HG02623 (cell line): ENCODE measurements at regions not wholly inside any gene's neighbourhood (a gene's known extent, or its start where the extent isn't known, plus 50 kb on each side); places are given as distances from the start of the nearest gene placed in this dataset.
"Not testable (repeated sequence)": the region's sequence is repeated elsewhere in the genome, so short reads cannot be mapped to it uniquely, and the experiment has no call there.

Experiments used
- ATAC-seq: cut with Tn5 transposase; IDR thresholded peaks from one replicate; pipeline ENCODE4 v1.9.1; 2021; ENCODE audit warnings: moderate library complexity; ENCODE audit not compliant: unreplicated experiment

DNA sequence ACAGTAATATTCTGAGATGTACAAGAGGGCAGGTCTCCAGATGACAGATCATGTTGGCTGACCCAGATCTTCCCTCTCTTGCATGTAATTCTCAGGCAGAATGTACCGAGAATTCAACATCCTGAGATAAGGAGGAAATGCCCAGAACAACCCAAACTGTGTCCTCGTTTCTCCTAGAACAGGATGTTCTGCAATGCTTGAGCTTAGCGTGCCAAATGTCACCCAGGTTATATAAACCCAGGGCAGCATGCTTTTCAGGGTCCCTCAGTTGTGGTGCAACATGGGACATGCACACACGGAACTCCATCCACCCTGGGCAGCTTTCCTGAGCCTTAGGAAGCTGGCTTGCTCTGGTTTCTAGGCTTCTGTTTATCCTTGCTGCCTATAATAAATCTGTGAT is 102.1 kb upstream of the CMC1 start:
- no peak for ATAC-seq

DNA sequence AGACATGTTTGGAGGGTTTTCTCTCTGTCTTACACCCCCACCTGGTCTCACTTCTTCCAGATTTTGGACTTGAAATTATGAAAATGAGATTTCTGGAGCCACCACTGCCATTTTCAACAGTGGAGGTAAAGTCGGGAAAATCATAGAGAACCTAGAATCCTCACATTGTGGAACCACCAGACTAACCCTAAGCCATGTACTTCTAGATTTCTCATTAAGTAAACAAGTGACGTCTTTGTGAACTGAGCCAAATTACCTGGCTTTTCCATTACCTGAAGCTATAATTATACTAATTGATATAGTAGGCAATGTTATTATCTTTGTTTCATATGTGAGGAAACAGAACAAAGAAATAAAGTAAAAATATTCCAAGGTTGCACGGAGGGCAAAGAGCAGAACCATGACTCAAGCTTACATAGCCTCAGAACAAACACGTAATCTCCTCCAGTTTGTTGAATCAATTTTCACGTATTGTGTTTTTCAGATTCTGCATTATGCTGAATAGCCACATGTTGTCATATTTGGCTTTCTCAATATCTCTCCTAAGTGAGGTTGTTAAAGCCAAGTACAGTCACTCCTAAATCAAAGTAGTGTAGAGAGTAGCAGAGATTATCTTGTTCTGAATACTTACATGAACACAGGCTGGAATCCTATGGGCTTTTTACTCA is 101.3 kb upstream of the CMC1 start:
- ATAC-seq, result no peak

DNA sequence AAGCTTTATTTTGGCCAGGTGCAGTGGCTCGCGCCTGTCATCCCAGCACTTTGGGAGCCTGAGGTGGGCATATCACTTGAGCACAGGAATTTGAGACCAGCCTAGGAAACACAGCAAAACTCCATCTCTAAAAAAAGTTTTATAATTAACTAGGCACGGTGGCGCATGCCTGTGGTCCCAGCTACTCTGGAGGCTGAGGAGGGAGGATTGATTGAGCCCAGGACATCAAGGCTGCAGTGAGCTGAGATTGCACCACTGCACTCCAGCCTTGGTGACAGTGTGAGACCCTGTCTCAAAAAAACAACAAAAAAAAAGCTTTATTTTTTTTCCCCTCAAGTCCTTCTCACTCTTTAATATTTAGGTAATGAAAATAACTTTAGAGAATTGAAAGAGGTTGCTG is 100.8 kb upstream of the CMC1 start:
- ATAC-seq, result no peak

DNA sequence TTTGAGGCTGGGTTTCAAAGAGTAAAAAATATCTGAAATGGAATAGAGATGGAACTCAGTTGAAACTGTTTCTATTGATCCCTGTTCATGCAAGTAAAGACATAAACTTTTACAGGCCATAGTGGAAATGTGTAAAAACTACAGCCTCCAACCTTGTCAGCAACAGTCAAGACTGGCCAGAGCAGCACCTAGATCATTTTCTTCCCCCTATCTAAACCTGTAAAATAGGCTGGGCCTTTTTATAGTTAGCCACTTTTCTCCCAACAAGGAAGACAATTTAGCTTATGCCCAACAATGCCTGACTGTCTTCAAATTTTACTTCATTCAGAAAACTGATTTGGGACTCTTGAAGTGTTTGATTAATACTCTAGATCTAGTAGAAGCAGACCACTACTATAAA is 91.5 kb upstream of the CMC1 start:
- ATAC-seq, result no peak

DNA sequence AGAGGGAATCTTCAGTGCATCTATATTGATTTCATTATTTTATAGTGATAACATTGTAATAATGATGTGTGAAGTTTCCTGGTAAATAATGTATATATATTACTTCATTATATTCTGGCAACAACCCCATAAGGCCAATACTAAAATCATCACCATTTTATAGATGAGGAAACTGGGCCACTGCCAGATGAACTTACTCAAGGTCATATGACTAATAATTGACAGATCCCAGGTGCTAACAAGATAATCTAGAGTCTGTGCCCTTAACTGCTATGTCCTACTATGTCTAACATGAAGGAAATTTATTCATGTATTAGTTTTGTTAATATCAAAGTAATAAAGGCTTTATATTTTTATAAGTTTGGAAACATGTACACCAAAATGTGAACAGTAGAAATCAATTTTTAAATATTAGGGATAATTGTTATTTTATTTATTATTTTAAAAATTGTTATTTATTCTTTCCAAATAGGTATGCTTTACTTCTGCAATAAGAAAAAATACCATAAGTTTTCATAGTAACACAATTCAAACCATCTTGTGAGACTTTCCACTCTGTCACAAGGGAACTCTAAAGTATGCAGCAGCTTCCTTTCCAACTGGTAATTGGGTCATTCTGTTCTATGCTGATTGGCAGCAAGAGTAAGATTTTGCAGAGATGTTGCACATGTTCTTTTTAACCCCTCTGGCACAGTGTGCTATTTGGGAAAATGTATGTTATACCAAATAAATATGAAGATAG is 90.8 kb upstream of the CMC1 start:
- ATAC-seq, result no peak

DNA sequence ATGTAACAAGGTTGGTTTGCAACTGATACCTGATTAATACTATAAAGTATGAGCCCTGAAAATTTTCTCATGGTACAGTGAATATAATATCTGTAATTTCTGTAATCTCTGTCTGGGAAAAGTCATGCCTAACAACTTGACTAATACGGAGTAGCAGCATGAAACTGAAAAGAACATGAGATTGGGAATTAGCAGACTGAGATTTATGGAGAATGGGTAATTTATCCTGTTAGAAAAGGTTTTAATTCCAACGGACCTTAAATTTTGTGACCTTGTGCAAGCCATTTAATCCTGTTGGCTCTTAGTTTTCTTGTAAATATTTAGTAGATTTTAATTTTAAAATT is 90.2 kb upstream of the CMC1 start:
- no peak for ATAC-seq

DNA sequence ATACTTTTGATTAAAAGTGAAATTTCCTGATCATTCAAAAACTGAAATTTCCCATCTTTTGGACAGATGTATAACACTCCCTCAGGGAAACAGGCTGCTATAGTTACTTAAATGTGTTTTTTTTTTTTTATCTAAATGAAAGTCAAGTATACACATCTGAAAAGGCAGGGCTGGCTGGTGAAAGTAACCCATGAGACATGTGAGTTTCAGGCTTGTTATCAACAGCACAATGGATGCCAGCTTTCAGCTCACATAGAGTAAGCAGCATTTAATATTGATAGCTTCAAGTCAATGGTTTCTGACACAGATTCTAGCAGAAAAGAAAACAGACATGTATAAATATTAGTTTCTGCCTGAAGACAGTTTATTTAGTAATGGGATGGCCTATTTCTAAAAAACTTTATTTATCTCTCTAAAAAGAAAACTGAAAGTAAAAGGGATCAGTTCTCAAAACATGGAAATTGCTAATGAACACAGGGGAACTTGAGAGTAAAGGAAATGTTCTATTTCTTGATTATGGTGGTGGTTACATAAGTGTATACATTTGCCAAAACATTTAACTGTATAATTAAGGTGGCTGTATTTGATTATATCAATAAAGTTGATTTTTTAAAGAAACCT is 89.7 kb upstream of the CMC1 start:
- ATAC-seq, result peak; percentile 79

DNA sequence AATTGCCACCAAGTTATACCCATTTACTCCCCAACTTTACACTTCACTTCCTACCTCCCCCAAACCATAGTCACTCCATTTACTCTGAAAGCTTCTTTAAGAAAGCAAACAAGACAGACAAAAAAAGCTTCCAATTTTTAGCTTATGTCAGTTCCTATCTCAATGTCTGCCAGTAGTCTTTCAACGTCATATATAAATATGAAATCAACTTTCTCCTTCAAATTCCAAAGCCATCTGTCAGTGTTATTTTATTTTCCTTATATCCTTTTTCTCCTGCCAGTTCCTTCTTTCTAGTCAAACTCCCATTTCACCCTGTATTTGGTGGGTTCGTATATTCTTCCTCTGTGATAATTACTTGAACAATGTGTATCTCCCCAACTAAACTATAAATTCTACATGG is 85.8 kb upstream of the CMC1 start:
- no peak for ATAC-seq

DNA sequence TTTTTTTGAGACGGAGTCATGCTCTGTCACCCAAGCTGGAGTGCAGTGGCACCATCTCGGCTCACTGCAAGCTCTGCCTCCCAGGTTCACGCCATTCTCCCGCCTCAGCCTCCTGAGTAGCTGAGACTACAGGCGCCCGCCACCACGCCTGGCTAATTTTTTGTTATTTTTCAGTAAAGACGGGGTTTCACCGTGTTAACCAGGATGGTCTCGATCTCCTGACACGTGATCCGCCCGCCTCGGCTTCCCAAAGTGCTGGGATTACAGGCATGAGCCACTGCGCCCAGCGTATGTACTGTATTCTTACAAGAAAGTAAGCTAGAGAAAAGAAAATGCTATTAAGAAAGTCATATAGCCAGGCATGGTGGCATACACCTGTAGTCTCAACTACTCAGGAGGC is 84.8 kb upstream of the CMC1 start:
- not testable (repeated sequence) for ATAC-seq

DNA sequence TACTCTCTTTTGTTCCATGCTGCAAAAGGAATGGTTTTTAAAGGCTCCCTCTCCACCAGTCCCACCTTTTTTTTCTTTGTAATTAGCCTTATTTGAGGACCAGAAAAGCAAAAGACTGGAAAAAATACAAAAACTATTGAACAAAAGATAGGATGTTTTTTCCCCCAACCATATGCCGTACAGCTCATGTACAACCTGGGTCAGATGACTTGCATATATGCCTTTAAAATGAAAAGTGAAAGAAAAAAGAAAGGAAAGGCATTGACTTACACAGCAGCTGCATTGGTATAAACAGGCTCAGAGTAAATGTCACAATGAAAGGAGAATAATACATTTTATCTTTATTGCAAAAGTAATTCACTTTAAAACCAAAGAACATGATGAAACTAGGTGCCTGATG is 69.5 kb upstream of the CMC1 start:
- peak; percentile 79 for ATAC-seq

DNA sequence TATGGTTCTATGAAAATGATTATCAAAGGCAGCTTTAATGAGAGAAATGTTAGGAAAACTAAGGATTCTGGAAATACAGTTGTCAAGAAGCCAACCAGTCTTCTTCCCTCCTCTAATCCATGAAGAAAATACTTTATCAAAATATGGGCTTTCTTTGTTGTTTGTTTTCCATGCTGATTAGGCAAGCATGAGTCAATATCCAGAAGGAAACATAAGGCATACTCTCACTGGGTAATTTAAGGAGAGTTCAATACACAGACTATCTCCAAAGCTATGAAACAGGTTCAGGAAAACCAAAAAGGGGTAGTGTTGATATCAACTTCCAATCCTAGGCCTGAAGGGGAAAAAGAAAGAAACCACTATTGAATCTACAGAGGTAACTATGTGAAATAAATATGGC is 68.7 kb upstream of the CMC1 start:
- ATAC-seq, result no peak

DNA sequence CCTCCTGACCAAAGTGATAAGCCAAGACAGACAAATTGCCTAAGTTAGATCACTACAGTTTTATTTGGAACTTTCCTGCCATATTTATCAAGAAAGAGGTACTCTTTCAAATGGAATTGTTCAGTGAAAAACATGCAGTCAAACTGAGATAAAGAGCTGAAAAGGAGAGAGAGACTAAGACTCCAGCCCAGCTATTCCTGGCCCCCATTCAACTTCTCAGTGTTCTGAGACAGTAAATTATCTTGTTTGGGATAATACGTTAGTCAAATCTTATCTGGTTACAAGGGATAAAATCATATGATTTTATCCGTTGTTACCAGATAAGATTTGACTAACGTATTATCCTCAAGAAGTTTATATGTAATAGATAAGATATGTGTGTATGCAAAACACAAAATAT is 67.6 kb upstream of the CMC1 start:
- no peak for ATAC-seq

DNA sequence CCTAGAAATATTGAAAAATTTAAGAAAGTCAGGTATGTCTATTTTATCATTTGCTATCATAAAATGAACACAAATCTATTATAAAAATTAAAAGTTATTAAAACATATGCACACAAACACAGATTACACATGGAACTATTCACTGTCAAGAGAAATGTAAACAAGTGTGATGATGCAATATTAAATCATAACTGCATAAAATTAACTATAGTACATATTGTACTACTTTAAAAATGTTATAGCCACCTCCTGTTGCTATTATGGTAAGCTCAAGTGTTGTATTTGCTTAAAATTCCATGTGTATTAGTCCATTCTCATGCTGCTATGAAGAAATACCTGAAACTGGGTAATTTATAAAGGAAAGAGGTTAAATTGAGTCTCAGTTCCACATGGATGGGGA is 54.7 kb upstream of the CMC1 start:
- no peak for ATAC-seq

DNA sequence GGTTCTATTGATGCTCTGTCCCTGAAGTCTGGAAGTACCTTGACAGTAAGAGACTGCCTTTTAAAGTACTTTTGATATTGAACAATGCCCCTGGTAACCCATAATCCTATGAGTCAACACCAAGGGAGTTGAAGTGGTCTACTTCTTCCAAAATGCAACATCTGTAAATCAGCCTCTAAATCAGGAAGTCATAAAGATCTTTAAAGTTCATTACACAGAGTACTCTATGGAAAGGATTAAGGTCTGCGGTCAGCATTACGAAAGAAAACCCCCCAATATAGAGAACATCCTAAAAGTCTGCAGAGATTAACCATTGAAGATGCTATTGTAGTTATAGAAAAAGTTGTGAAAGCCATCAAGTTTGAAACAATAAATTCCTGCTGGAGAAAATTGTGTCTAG is 52.7 kb upstream of the CMC1 start:
- ATAC-seq, result no peak

DNA sequence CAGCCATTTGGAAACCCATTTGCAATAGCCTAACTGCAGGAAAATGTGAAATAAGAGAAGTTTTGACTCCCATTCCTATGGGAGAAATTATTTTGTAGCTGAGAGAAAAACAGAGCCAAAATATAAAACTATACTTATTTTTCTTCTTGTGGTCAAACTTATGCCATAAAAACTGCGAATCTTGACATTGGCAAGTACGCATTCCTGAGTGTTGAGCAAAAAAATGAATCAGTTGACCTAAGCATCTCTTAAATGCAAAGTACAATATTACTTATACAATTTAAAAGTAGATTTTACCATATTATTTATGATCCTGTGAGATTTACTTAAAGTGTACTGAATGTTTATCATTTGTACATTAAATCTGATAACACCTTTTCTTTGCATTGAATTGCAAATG is 50.1 kb upstream of the CMC1 start:
- ATAC-seq, result no peak
